ENCODE measurements at regions not wholly inside any gene's neighbourhood (a gene's known extent, or its start where the extent isn't known, plus 50 kb on each side); places are given as distances from the start of the nearest gene placed in this dataset.
A peak's percentile ranks its signal among the peaks of the same experiment; 100 is the strongest.
"Not testable (repeated sequence)": the region's sequence is repeated elsewhere in the genome, so short reads cannot be mapped to it uniquely, and the experiment has no call there.

DNA sequence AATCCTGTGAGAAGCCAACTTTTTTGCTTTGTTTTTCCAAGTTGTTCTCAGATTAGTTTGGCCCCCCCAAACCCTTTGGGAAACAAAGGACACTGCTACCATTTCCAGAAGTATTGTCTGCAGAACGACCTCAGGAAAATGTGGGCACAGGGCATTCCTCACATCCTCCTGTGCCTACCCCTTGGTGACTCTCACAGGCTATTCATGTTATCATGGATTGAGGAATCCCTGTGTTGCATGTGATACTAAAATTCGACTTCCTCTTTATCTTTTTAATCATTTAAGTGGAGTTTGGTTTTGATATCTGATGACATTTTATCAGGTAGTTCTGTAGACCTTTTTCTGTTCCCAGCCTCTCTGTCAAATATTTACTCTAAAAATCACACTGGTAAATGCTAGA, 184.5 kb downstream of the FASLG start:
- Histone ChIP-seq H3K4me1 (ENCODE audit: control insufficient read depth in 3 of 3, insufficient read depth in 2 of 3, low read depth in 1 of 3, low read length in 2 of 3) (peaks cover 0 to 4% (median 0%) of the 10 kb centered on the region in 3 donors), H3K36me3 (ENCODE audit: control insufficient read depth in 3 of 3, insufficient read depth in 2 of 3, low read depth in 1 of 3, low read length in 3 of 3) (no peaks in the 10 kb centered on the region), H3K9me3 (ENCODE audit: control insufficient read depth in 2 of 2, insufficient read depth in 1 of 2, low read depth in 1 of 2, low read length in 1 of 2) (no peaks in the 10 kb centered on the region), H3K27me3 (ENCODE audit: control insufficient read depth in 3 of 3, insufficient read depth in 3 of 3, low read length in 3 of 3) (no peaks in the 10 kb centered on the region), H3K27ac (ENCODE audit: low read depth in 1 of 3, low read length in 2 of 3) (no peak overlapping the region), H3K4me3 (ENCODE audit: low read depth in 1 of 3, low read length in 3 of 3) (no peak overlapping the region)
- DNase-seq (no peak), FAIRE-seq (no peak)
- 22 to 35% (median 28%) methylated on average over 2 of the region's 2 CpGs for WGBS, 3 donors

DNA sequence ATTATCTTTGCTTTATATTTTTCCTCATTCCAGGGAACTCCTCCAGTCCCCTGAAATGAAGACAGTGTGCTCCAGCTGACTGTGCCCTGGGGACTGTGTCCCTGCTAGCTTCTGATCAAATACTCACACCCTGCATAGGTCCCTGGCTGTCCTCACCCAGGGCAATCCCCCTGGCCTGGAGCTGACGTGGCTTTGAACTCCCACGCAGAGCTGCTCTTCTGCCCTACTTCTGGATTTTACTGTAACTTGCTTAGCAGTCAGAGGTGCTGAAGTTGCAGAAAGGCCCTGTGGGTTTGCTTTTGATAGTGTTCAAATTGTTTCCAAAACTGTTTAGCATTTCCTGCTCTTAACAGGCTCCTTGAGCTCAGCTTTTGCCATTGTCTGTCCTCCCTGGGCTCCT, 186.5 kb downstream of the FASLG start:
- Histone ChIP-seq H3K27ac (ENCODE audit: low read depth in 1 of 3, low read length in 2 of 3) (no peak overlapping the region), H3K27me3 (ENCODE audit: control insufficient read depth in 3 of 3, insufficient read depth in 3 of 3, low read length in 3 of 3) (no peaks in the 10 kb centered on the region), H3K36me3 (ENCODE audit: control insufficient read depth in 3 of 3, insufficient read depth in 2 of 3, low read depth in 1 of 3, low read length in 3 of 3) (no peaks in the 10 kb centered on the region), H3K4me3 (ENCODE audit: low read depth in 1 of 3, low read length in 3 of 3) (no peak overlapping the region), H3K9me3 (ENCODE audit: control insufficient read depth in 2 of 2, insufficient read depth in 1 of 2, low read depth in 1 of 2, low read length in 1 of 2) (no peaks in the 10 kb centered on the region), H3K4me1 (ENCODE audit: control insufficient read depth in 3 of 3, insufficient read depth in 2 of 3, low read depth in 1 of 3, low read length in 2 of 3) (no peaks in the 10 kb centered on the region)
- WGBS, 3 donors = 57 to 77% (median 62%) methylated on average over 2 of the region's 2 CpGs
- DNase-seq (no peak), FAIRE-seq (no peak)

DNA sequence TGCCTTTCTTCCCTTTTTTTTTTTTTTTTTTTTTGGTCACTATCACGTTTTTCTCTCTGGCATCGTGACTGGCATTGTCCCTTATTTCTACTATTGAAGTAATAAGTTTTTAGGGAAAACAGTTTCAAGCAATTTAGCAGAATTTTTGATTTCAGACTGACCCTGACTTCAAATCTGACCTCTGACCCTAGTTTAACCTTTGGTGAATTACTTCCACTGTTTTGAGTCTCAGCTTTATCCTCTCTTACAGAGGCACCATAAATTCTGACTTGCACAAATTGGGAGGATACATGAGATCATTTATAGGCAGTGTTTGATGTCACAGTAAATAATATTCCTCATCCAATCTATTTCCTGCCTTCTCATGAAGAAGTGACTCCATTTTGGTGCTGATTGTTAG, 187.0 kb downstream of the FASLG start:
- Histone ChIP-seq H3K4me1 (ENCODE audit: control insufficient read depth in 3 of 3, insufficient read depth in 2 of 3, low read depth in 1 of 3, low read length in 2 of 3) (no peaks in the 10 kb centered on the region), H3K36me3 (ENCODE audit: control insufficient read depth in 3 of 3, insufficient read depth in 2 of 3, low read depth in 1 of 3, low read length in 3 of 3) (no peaks in the 10 kb centered on the region), H3K9me3 (ENCODE audit: control insufficient read depth in 2 of 2, insufficient read depth in 1 of 2, low read depth in 1 of 2, low read length in 1 of 2) (no peaks in the 10 kb centered on the region), H3K27ac (ENCODE audit: low read depth in 1 of 3, low read length in 2 of 3) (no peak overlapping the region), H3K4me3 (ENCODE audit: low read depth in 1 of 3, low read length in 3 of 3) (no peak overlapping the region), H3K27me3 (ENCODE audit: control insufficient read depth in 3 of 3, insufficient read depth in 3 of 3, low read length in 3 of 3) (no peaks in the 10 kb centered on the region)
- DNase-seq (no peak), FAIRE-seq (no peak)
- WGBS, 3 donors = 73 to 87% (median 79%) methylated on average over 2 of the region's 2 CpGs

DNA sequence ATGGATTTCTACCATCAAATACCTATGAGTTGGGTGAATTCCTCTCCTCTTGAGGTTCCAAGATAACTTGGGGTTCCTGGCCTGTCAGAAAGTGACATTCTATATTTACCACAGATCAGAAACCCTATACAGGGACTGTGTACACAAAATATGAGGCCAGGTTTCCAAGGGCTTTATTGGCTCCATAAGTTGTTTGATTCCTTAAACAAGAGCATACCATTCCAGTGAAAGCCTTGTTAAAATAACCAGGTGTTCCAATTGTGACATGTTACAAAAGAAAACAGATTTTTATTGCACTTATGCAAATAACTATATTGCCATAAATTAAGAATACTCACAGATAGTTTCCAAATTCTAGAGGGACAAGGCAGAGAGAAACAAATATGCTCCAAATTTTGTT, 188.9 kb downstream of the FASLG start:
- not testable (repeated sequence) for FAIRE-seq; H3K4me1 ChIP-seq (ENCODE audit: control insufficient read depth in 3 of 3, insufficient read depth in 2 of 3, low read depth in 1 of 3, low read length in 2 of 3); H3K9me3 ChIP-seq (ENCODE audit: control insufficient read depth in 2 of 2, insufficient read depth in 1 of 2, low read depth in 1 of 2, low read length in 1 of 2); H3K27ac ChIP-seq (ENCODE audit: low read depth in 1 of 3, low read length in 2 of 3); H3K4me3 ChIP-seq (ENCODE audit: low read depth in 1 of 3, low read length in 3 of 3); DNase-seq; H3K36me3 ChIP-seq (ENCODE audit: control insufficient read depth in 3 of 3, insufficient read depth in 2 of 3, low read depth in 1 of 3, low read length in 3 of 3); H3K27me3 ChIP-seq (ENCODE audit: control insufficient read depth in 3 of 3, insufficient read depth in 3 of 3, low read length in 3 of 3)

DNA sequence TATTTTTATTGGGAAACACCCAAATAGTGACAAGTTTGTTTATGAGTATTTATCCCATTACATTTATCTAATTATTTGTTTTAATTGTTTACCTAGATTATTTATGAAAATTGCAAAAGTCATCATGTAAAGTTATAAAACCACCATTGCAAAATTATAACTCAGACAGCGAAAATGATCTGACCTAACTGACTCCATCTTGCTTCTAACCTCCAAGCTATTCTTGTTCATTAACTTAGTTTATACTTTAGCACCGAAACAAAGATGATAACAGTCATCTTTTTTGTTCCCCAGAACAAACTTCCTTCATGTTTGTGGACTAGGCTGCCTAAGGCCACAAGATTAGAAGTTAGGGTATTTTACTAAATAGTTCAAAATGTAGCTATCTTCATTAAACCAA, 190.8 kb downstream of the FASLG start:
- FAIRE-seq (peak; percentile 64), DNase-seq (no peak)
- no peaks in the 10 kb centered on the region for H3K36me3 ChIP-seq (ENCODE audit: control insufficient read depth in 3 of 3, insufficient read depth in 2 of 3, low read depth in 1 of 3, low read length in 3 of 3)
- H3K9me3 ChIP-seq (ENCODE audit: control insufficient read depth in 2 of 2, insufficient read depth in 1 of 2, low read depth in 1 of 2, low read length in 1 of 2) = no peaks in the 10 kb centered on the region
- H3K27ac ChIP-seq (ENCODE audit: low read depth in 1 of 3, low read length in 2 of 3) = no peak overlapping the region
- WGBS, 3 donors = 87 to 93% (median 91%) methylated on average over 2 of the region's 2 CpGs
- no peaks in the 10 kb centered on the region for H3K27me3 ChIP-seq (ENCODE audit: control insufficient read depth in 3 of 3, insufficient read depth in 3 of 3, low read length in 3 of 3)
- no peak overlapping the region for H3K4me3 ChIP-seq (ENCODE audit: low read depth in 1 of 3, low read length in 3 of 3)
- no peaks in the 10 kb centered on the region for H3K4me1 ChIP-seq (ENCODE audit: control insufficient read depth in 3 of 3, insufficient read depth in 2 of 3, low read depth in 1 of 3, low read length in 2 of 3)

- DNase-seq (no peak), FAIRE-seq (no peak)
- 79 to 93% (median 91%) methylated on average over 8 of the region's 8 CpGs for WGBS, 3 donors
- Histone ChIP-seq H3K27me3 (ENCODE audit: control insufficient read depth in 3 of 3, insufficient read depth in 3 of 3, low read length in 3 of 3) (no peaks in the 10 kb centered on the region), H3K36me3 (ENCODE audit: control insufficient read depth in 3 of 3, insufficient read depth in 2 of 3, low read depth in 1 of 3, low read length in 3 of 3) (no peaks in the 10 kb centered on the region), H3K4me1 (ENCODE audit: control insufficient read depth in 3 of 3, insufficient read depth in 2 of 3, low read depth in 1 of 3, low read length in 2 of 3) (no peaks in the 10 kb centered on the region), H3K27ac (ENCODE audit: low read depth in 1 of 3, low read length in 2 of 3) (no peak overlapping the region), H3K4me3 (ENCODE audit: low read depth in 1 of 3, low read length in 3 of 3) (no peak overlapping the region), H3K9me3 (ENCODE audit: control insufficient read depth in 2 of 2, insufficient read depth in 1 of 2, low read depth in 1 of 2, low read length in 1 of 2) (no peaks in the 10 kb centered on the region)
Measured at GRCh38 chr1:172851077-172851476, 192.2 kb downstream of the FASLG start.

DNA sequence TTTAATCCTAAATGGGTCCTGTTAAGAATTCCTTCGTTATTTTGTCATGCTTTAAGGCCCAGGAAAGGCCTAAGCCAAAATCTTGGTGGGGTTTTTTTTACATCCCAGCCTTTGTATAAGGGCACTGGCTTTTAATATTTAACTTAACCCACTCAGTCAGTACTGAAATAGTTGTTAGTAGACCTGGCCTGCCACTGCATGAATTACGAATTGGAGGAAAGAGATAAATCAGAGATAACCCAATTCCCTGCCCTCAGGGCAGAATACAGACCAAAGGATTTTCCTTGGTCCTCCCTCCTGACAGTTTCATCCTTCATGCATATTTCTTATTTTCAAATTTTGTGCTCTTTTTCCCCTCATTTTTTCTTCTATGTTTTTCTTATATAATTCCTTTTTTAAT, 193.0 kb downstream of the FASLG start:
- no peaks in the 10 kb centered on the region for H3K36me3 ChIP-seq (ENCODE audit: control insufficient read depth in 3 of 3, insufficient read depth in 2 of 3, low read depth in 1 of 3, low read length in 3 of 3)
- FAIRE-seq (no peak), DNase-seq (no peak)
- H3K27me3 ChIP-seq (ENCODE audit: control insufficient read depth in 3 of 3, insufficient read depth in 3 of 3, low read length in 3 of 3) = no peaks in the 10 kb centered on the region
- no peaks in the 10 kb centered on the region for H3K4me1 ChIP-seq (ENCODE audit: control insufficient read depth in 3 of 3, insufficient read depth in 2 of 3, low read depth in 1 of 3, low read length in 2 of 3)
- no peak overlapping the region for H3K27ac ChIP-seq (ENCODE audit: low read depth in 1 of 3, low read length in 2 of 3)
- no peak overlapping the region for H3K4me3 ChIP-seq (ENCODE audit: low read depth in 1 of 3, low read length in 3 of 3)
- H3K9me3 ChIP-seq (ENCODE audit: control insufficient read depth in 2 of 2, insufficient read depth in 1 of 2, low read depth in 1 of 2, low read length in 1 of 2) = no peaks in the 10 kb centered on the region
- WGBS, 3 donors = 33 to 57% (median 41%) methylated on average over 2 of the region's 2 CpGs

DNA sequence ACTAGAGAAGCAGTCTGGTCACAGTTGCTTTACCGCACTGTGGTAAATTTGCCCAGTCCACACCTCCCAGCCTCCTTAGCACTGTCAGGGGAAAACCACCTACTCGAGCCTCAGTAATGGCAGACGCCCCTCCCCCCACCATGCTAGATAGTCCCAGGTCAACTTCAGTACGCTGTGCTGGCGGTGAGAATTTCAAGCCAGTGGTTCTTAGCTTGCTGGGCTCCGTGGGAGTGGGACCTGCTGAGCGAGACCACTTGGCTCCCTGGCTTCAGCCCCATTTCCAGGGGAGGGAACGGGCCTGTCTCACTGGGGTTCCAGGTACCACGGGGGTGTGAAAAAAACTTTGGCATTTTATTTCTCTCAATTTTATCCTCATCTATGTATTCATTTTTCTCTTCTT, 194.8 kb downstream of the TNFSF18 start:
- H3K4me3 ChIP-seq (ENCODE audit: low read depth in 1 of 3, low read length in 3 of 3); DNase-seq; H3K9me3 ChIP-seq (ENCODE audit: control insufficient read depth in 2 of 2, insufficient read depth in 1 of 2, low read depth in 1 of 2, low read length in 1 of 2); H3K4me1 ChIP-seq (ENCODE audit: control insufficient read depth in 3 of 3, insufficient read depth in 2 of 3, low read depth in 1 of 3, low read length in 2 of 3); H3K27me3 ChIP-seq (ENCODE audit: control insufficient read depth in 3 of 3, insufficient read depth in 3 of 3, low read length in 3 of 3); FAIRE-seq; H3K36me3 ChIP-seq (ENCODE audit: control insufficient read depth in 3 of 3, insufficient read depth in 2 of 3, low read depth in 1 of 3, low read length in 3 of 3); H3K27ac ChIP-seq (ENCODE audit: low read depth in 1 of 3, low read length in 2 of 3): not testable (repeated sequence)
- WGBS, 3 donors = 85 to 90% (median 89%) methylated on average over 9 of the region's 9 CpGs

- no peaks in the 10 kb centered on the region for H3K27me3 ChIP-seq (ENCODE audit: control insufficient read depth in 3 of 3, insufficient read depth in 3 of 3, low read length in 3 of 3)
- H3K9me3 ChIP-seq (ENCODE audit: control insufficient read depth in 2 of 2, insufficient read depth in 1 of 2, low read depth in 1 of 2, low read length in 1 of 2) = no peaks in the 10 kb centered on the region
- H3K4me1 ChIP-seq (ENCODE audit: control insufficient read depth in 3 of 3, insufficient read depth in 2 of 3, low read depth in 1 of 3, low read length in 2 of 3) = no peaks in the 10 kb centered on the region
- FAIRE-seq (no peak), DNase-seq (no peak)
- H3K36me3 ChIP-seq (ENCODE audit: control insufficient read depth in 3 of 3, insufficient read depth in 2 of 3, low read depth in 1 of 3, low read length in 3 of 3) = no peaks in the 10 kb centered on the region
- H3K4me3 ChIP-seq (ENCODE audit: low read depth in 1 of 3, low read length in 3 of 3) = no peak overlapping the region
- H3K27ac ChIP-seq (ENCODE audit: low read depth in 1 of 3, low read length in 2 of 3) = no peak overlapping the region
- WGBS, 3 donors = 96 to 100% (median 96%) methylated on average over 2 of the region's 2 CpGs
Measured at GRCh38 chr1:172863031-172863430, 187.7 kb downstream of the TNFSF18 start.
